Right lobe of liver (tissue), 6 donors: ENCODE measurements at regions not wholly inside any gene's neighbourhood (a gene's known extent, or its start where the extent isn't known, plus 50 kb on each side); places are given as distances from the start of the nearest gene placed in this dataset.

Experiments used
- ATAC-seq, 4 donors: fragments of 200-7000 bp; cut with Tn5 transposase; one replicate each; pipeline ENCODE4 v1.9.1; 2020; ENCODE audit warnings: mild to moderate bottlenecking in 4 of 4, moderate library complexity in 4 of 4
- DNase-seq, 3 donors: peaks; one replicate each; pipeline ENCODE4 v3.0.0-alpha.2; 2020
- H3K27ac ChIP-seq, 3 donors: fragments of 200-600 bp; one replicate each; pipeline ENCODE4 v1.8.0; 2022
- H3K27me3 ChIP-seq, 2 donors: fragments of 200-600 bp; one replicate each; pipeline ENCODE4 v1.8.0; 2022
- H3K36me3 ChIP-seq, 4 donors: fragments of 200-600 bp; sonication (generic) in 1 of 4; one replicate each; pipeline versions ENCODE4 v1.5.1 to v1.8.0; 2017 to 2022; ENCODE audit warnings: control low read depth in 1 of 4
- H3K4me1 ChIP-seq, 4 donors: fragments of 200-600 bp; sonication (generic) in 1 of 4; one replicate each; pipeline versions ENCODE4 v1.5.1 to v1.8.0; 2017 to 2022; ENCODE audit warnings: control low read depth in 1 of 4
- H3K4me3 ChIP-seq, 3 donors: fragments of 200-600 bp; one replicate each; pipeline ENCODE4 v1.8.0; 2022
- H3K9me3 ChIP-seq, 4 donors: fragments of 200-600 bp; sonication (generic) in 1 of 4; one replicate each; pipeline versions ENCODE4 v1.5.1 to v1.8.0; 2017 to 2022; ENCODE audit warnings: control low read depth in 1 of 4
- CTCF ChIP-seq, 4 donors: fragments of 200-600 bp in 3 of 4; fragments of 450-650 bp in 1 of 4; IDR thresholded peaks; one replicate each; pipeline versions ENCODE4 v1.5.1 to v1.8.0; 2016 to 2022; ENCODE audit warnings: antibody characterized with exemption in 4 of 4, mild to moderate bottlenecking in 2 of 4
- POLR2A ChIP-seq: fragments of 450-650 bp; IDR thresholded peaks from one replicate; pipeline ENCODE4 v1.6.1; 2017; ENCODE audit warnings: antibody characterized with exemption, mild to moderate bottlenecking
- WGBS: methylation state at CpG from one replicate; pipeline ENCODE4 v1.1.6; 2018; ENCODE audit warnings: low coverage, low lambda C conversion rate; ENCODE audit not compliant: insufficient coverage; ENCODE audit errors: missing lambda C conversion rate; 5-methylcytosine and 5-hydroxymethylcytosine counted together
- intact Hi-C, 2 donors: fragments of 100-400 bp; cut with DNase I; formaldehyde crosslinking; loops; one replicate each; pipeline versions ENCODE4 v1.11.2 to v1.14.1; 2022
- donor health status: DM: no; HTN: yes; CAD: no.
- donor health status: DM: no; HTN: no; CAD: no.
- donor health status: DM: no; HTN: no; CAD: no.
- donor health status: DM: no; HTN: yes; CAD: no.
- donor health status: DM: no; HTN: yes; CAD: no.

GRCh38 chr10:123415523-123415922, 250.6 kb upstream of the GPR26 start:
- H3K4me1 ChIP-seq: no peaks in the 10 kb centered on the region
- no peaks in the 10 kb centered on the region for H3K9me3 ChIP-seq
- no peaks in the 10 kb centered on the region for H3K27me3 ChIP-seq
- no peak overlapping the region for H3K4me3 ChIP-seq
- WGBS: 68% methylated on average over 4 of the region's 4 CpGs
- TF ChIP-seq CTCF (IDR thresholded peaks at IDR 0.05): no peak
- TF ChIP-seq POLR2A: no peak
- intact Hi-C loops: no loop called here
- no peak for DNase-seq
- ATAC-seq: no peak
- H3K27ac ChIP-seq: no peak overlapping the region
- H3K36me3 ChIP-seq: no peaks in the 10 kb centered on the region

- DNase-seq (no peak), ATAC-seq (no peak)
- Histone ChIP-seq H3K4me1 (no peaks in the 10 kb centered on the region), H3K4me3 (no peak overlapping the region), H3K9me3 (no peaks in the 10 kb centered on the region), H3K27me3 (no peaks in the 10 kb centered on the region), H3K36me3 (no peaks in the 10 kb centered on the region), H3K27ac (no peak overlapping the region)
- intact Hi-C loops: no loop called here
- 43% methylated on average over 2 of the region's 2 CpGs for WGBS
- no peak for TF ChIP-seq POLR2A
- no peak for TF ChIP-seq CTCF (IDR thresholded peaks at IDR 0.05)
These were observed 248.7 kb upstream of the GPR26 start for GRCh38 chr10:123417414-123417813.

DNA sequence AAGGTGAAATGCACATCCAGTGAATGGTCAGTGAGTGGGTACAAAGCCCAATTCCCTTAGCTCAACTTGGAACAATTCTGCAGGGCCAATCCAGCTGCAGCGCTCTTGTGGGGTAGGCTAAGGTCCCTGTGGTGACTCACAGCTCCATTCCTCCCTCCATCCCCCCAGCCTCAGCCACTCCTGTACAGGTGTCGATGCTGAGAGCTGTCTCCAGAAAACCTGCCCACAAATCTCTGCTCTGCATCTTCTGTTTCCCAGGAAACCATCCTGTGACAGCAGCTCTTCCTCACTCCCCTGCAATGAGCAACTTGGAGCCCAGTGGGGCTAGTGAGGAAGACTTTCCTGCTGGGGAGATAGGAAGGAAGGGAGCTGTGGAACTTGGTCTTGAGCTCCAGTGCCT, 244.7 kb upstream of the GPR26 start:
- Histone ChIP-seq H3K4me1 (no peaks in the 10 kb centered on the region), H3K9me3 (no peaks in the 10 kb centered on the region), H3K4me3 (no peak overlapping the region), H3K36me3 (no peaks in the 10 kb centered on the region), H3K27ac (no peak overlapping the region), H3K27me3 (no peaks in the 10 kb centered on the region)
- no peak for TF ChIP-seq POLR2A
- DNase-seq: no peak
- intact Hi-C loops: no loop called here
- WGBS: no CpG with 5 or more reads among the region's 2 CpGs
- no peak for ATAC-seq

DNA sequence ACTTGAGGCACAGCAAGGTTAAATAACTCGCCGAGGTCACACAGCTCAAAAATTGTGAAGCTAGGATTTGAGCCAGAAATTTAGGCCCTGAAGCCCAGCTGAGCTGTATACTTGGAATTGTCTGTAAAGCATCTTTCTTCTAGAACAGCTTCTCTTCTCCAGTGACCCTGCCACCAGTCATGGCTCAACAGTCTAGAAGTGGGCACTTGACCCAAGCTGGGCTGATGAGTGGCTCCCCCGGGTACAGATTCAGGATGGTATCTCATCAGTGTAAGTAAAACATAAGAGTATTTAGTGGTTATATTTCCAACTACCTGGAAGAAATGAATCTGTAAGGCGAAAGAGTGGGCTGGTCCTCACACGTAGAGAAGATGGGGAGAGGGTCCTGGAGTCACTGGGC, 243.9 kb upstream of the GPR26 start:
- H3K27me3 ChIP-seq: no peaks in the 10 kb centered on the region
- ATAC-seq (no peak), DNase-seq (no peak)
- no peaks in the 10 kb centered on the region for H3K4me1 ChIP-seq
- H3K4me3 ChIP-seq: no peak overlapping the region
- WGBS: 85% methylated on average over 5 of the region's 5 CpGs
- H3K36me3 ChIP-seq: no peaks in the 10 kb centered on the region
- intact Hi-C loops: no loop called here
- H3K27ac ChIP-seq: no peak overlapping the region
- no peaks in the 10 kb centered on the region for H3K9me3 ChIP-seq
- TF ChIP-seq CTCF (IDR thresholded peaks at IDR 0.05) (no peak), POLR2A (no peak)

DNA sequence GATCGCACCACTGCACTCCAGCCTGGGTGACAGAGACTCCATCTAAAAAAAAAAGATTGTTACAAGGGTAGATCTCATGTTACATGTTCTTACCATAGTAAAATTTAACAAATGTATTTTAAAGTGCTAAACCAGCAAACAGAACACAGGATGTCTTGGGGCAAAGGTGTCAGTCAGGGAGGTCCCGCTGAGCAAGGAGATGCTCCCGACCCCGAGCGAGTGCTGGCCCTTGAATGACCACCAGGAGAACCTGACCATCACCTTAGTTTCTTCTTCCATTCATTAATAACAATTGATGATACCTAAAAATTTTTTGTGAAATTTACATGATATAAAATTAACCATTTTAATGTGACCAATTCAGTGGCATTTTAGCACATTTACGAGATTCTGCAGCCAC, 241.6 kb upstream of the GPR26 start:
- 74% methylated on average over 6 of the region's 6 CpGs for WGBS
- no peak for ATAC-seq

More for the DNA sequence above, 241.6 kb upstream of the GPR26 start:
- no peaks in the 10 kb centered on the region for H3K27me3 ChIP-seq
- no peak overlapping the region for H3K4me3 ChIP-seq
- intact Hi-C loops: no loop called here
- TF ChIP-seq CTCF (IDR thresholded peaks at IDR 0.05) (no peak), POLR2A (no peak)
- no peaks in the 10 kb centered on the region for H3K36me3 ChIP-seq
- DNase-seq: no peak
- H3K9me3 ChIP-seq: no peaks in the 10 kb centered on the region
- no peak overlapping the region for H3K27ac ChIP-seq
- peaks cover 0 to 3% (median 0%) of the 10 kb centered on the region in 4 donors for H3K4me1 ChIP-seq
